ENCODE measurements at regions not wholly inside any gene's neighbourhood (a gene's known extent, or its start where the extent isn't known, plus 50 kb on each side); places are given as distances from the start of the nearest gene placed in this dataset.

DNA sequence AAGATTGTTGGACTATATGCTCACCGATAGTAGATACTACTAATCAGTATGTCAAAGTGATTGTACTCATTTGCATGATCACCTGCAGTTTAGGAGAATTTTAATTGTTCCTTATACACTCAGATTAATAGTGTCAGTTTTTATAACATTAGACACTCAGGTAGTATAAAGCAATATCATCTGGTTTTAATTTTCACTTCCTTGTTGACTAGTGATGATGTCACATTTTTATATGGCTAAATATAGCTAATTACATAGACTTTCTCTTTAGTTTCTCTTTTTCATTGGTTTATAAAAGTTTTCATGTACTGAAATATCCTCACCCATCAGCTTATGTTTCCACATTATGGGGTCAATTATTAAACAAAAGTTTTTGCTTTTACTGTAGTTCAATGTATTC lies 1332.4 kb upstream of the ADGRL2 start:
- no peak overlapping the region for H3K14ac ChIP-seq (ENCODE audit: insufficient read length)
- H3K9ac ChIP-seq (replicated peaks in 1 of 4; ENCODE audit: extremely low read depth in 1 of 4, low read depth in 3 of 4, low read length in 3 of 4) = no peak overlapping the region
- no peak overlapping the region for H2BK15ac ChIP-seq (ENCODE audit: low read length)
- H3K36me3 ChIP-seq (ENCODE audit: control insufficient read depth in 2 of 4, insufficient read depth in 4 of 4, low read length in 3 of 4) = no peaks in the 10 kb centered on the region
- H3K4ac ChIP-seq (replicated peaks; ENCODE audit: insufficient read length, low read depth, low read length) = no peak overlapping the region
- no peak overlapping the region for H2BK20ac ChIP-seq (ENCODE audit: low read length)
- no peak overlapping the region for H4K8ac ChIP-seq (ENCODE audit: extremely low read depth, insufficient read depth, low read length)
- no peaks in the 10 kb centered on the region for H3K23me2 ChIP-seq (ENCODE audit: low read depth, low read length)
- no peak overlapping the region for H4K5ac ChIP-seq (ENCODE audit: insufficient read length, low read depth, low read length)
- H3K9me3 ChIP-seq (ENCODE audit: insufficient read depth in 2 of 2, low read depth in 1 of 2, low read length in 1 of 2) = no peaks in the 10 kb centered on the region
- 100% methylated on average over 1 of the region's 1 CpG; no CpG with 5 or more reads in 1 of the 2 experiments for WGBS, 2 experiments (ENCODE audit: extremely low coverage in 1 of 2, insufficient coverage in 1 of 2, insufficient read length in 1 of 2, insufficient replicate concordance in 2 of 2, low coverage in 1 of 2, low lambda C conversion rate in 2 of 2, missing lambda C conversion rate in 1 of 2)
- no peaks in the 10 kb centered on the region for H3K27me3 ChIP-seq (replicated peaks in 1 of 4; ENCODE audit: control insufficient read depth in 3 of 4, extremely low read depth in 1 of 4, insufficient read depth in 3 of 4, low read length in 3 of 4)
- DNase-seq (ENCODE audit: low read depth in 1 of 2, low spot score in 2 of 2) = no peak
- no peak overlapping the region for H2BK5ac ChIP-seq (ENCODE audit: low read depth, low read length)
- no peaks in the 10 kb centered on the region for H3K79me1 ChIP-seq (ENCODE audit: low read depth, low read length)
- H4K91ac ChIP-seq (replicated peaks; ENCODE audit: insufficient read length, low read length) = no peak overlapping the region
- no peak for FAIRE-seq
- H2BK120ac ChIP-seq (replicated peaks; ENCODE audit: low read depth, low read length) = no peak overlapping the region
- no peak overlapping the region for H3K56ac ChIP-seq (replicated peaks; ENCODE audit: insufficient read length, low read depth, low read length)
- H3K4me3 ChIP-seq (ENCODE audit: extremely low read depth in 1 of 4, insufficient read depth in 2 of 4, low read depth in 3 of 4, low read length in 4 of 4) = no peak overlapping the region
- H3K4me1 ChIP-seq (replicated peaks in 1 of 4; ENCODE audit: control insufficient read depth in 3 of 4, insufficient read depth in 4 of 4, low read length in 3 of 4) = no peaks in the 10 kb centered on the region
- H3K79me2 ChIP-seq (ENCODE audit: control insufficient read depth in 1 of 2, insufficient read depth in 2 of 2, low read length in 2 of 2) = no peaks in the 10 kb centered on the region
- CTCF ChIA-PET (ENCODE audit: partially characterized antibody) = no interaction called here
- H3K23ac ChIP-seq (ENCODE audit: insufficient read length) = no peak overlapping the region
- H3K18ac ChIP-seq (ENCODE audit: extremely low read depth, low read length) = no peak overlapping the region
- no peaks in the 10 kb centered on the region for H4K20me1 ChIP-seq (replicated peaks in 1 of 2; ENCODE audit: control insufficient read depth in 1 of 2, insufficient read depth in 2 of 2, low read length in 2 of 2)
- no peak overlapping the region for H2AK5ac ChIP-seq (ENCODE audit: low read depth, low read length)
- H3K27ac ChIP-seq (ENCODE audit: low read depth, low read length) = no peak overlapping the region
- POLR2A ChIA-PET (ENCODE audit: partially characterized antibody) = no interaction called here
- H2AFZ ChIP-seq (ENCODE audit: low read length) = no peak overlapping the region
- no peak overlapping the region for H3K4me2 ChIP-seq (ENCODE audit: insufficient read depth in 1 of 2, low read depth in 2 of 2, low read length in 2 of 2)
- no peak overlapping the region for H2BK12ac ChIP-seq (ENCODE audit: low read depth, low read length)
- TF ChIP-seq GTF2F1 (IDR thresholded peaks at IDR 0.05; ENCODE audit: borderline replicate concordance, low read depth, low read length) (no peak), ZNF274 (IDR thresholded peaks at IDR 0.05; ENCODE audit: borderline replicate concordance, extremely low read depth, low read length) (no peak), POU5F1 (IDR thresholded peaks at IDR 0.05; ENCODE audit: low read depth, low read length) (no peak), TBP (IDR thresholded peaks at IDR 0.05; ENCODE audit: low read depth, low read length) (no peak), SAP30 (IDR thresholded peaks at IDR 0.05; ENCODE audit: insufficient read depth, insufficient replicate concordance, low read length) (no peak), USF2 (IDR thresholded peaks at IDR 0.05; ENCODE audit: low read length) (no peak), SP4 (IDR thresholded peaks at IDR 0.05; ENCODE audit: low read length) (no peak), EGR1 (IDR thresholded peaks at IDR 0.05; ENCODE audit: borderline replicate concordance, low read depth, low read length) (no peak), EP300 (IDR thresholded peaks at IDR 0.05; ENCODE audit: borderline replicate concordance in 1 of 2, low read depth in 2 of 2, low read length in 2 of 2) (no peak), ATF2 (IDR thresholded peaks at IDR 0.05; ENCODE audit: low read length) (no peak), GABPA (IDR thresholded peaks at IDR 0.05; ENCODE audit: borderline replicate concordance, insufficient read depth, low read length) (no peak), TAF1 (IDR thresholded peaks at IDR 0.05; ENCODE audit: low read depth, low read length) (no peak)

Data from H1 (cell line).